H9 (cell line): ENCODE measurements at regions not wholly inside any gene's neighbourhood (a gene's known extent, or its start where the extent isn't known, plus 50 kb on each side); places are given as distances from the start of the nearest gene placed in this dataset.

ENCODE experiments used
- DNase-seq: peaks from one replicate; pipeline ENCODE4 v3.0.0-alpha.2; 2017
- H2AFZ ChIP-seq: one replicate; pipeline ENCODE4 v1.6.1; 2013; ENCODE audit warnings: mild to moderate bottlenecking, low read length, control low read depth, moderate library complexity
- H2AK5ac ChIP-seq: 2 replicates; pipeline ENCODE4 v1.6.1; 2013; ENCODE audit warnings: low read length, control low read depth, mixed read lengths; ENCODE audit not compliant: insufficient read length
- H2BK120ac ChIP-seq: one replicate; pipeline ENCODE4 v1.6.1; 2013; ENCODE audit warnings: low read depth, mild to moderate bottlenecking, low read length, control low read depth, inconsistent platforms; ENCODE audit not compliant: poor library complexity, severe bottlenecking
- H2BK12ac ChIP-seq: 2 replicates; pipeline ENCODE4 v1.6.1; 2013; ENCODE audit warnings: low read length, control low read depth, mixed read lengths, low read depth; ENCODE audit not compliant: insufficient read length
- H2BK15ac ChIP-seq: 2 replicates; pipeline ENCODE4 v1.6.1; 2013; ENCODE audit warnings: low read depth, low read length, control low read depth
- H2BK20ac ChIP-seq: one replicate; pipeline ENCODE4 v1.6.1; 2013; ENCODE audit warnings: low read depth, mild to moderate bottlenecking, low read length, control low read depth, inconsistent platforms; ENCODE audit not compliant: poor library complexity, severe bottlenecking
- H2BK5ac ChIP-seq: 2 replicates; pipeline ENCODE4 v1.6.1; 2013; ENCODE audit warnings: low read length, control low read depth, mixed read lengths; ENCODE audit not compliant: insufficient read length
- H3K14ac ChIP-seq: 2 replicates; pipeline ENCODE4 v1.6.1; 2013; ENCODE audit warnings: low read length, control low read depth; ENCODE audit not compliant: insufficient read depth
- H3K18ac ChIP-seq: 2 replicates; pipeline ENCODE4 v1.6.1; 2013; ENCODE audit warnings: low read depth, mild to moderate bottlenecking, mixed read lengths, low read length, control low read depth; ENCODE audit not compliant: insufficient read length
- H3K23ac ChIP-seq: 2 replicates; pipeline ENCODE4 v1.6.1; 2013; ENCODE audit warnings: low read length, control low read depth, mixed read lengths, low read depth; ENCODE audit not compliant: insufficient read length
- H3K23me2 ChIP-seq: 2 replicates; pipeline ENCODE4 v1.6.1; 2013; ENCODE audit warnings: low read depth, mild to moderate bottlenecking, mixed read lengths, low read length, control low read depth; ENCODE audit not compliant: insufficient read length, poor library complexity, severe bottlenecking
- H3K27ac ChIP-seq: 2 replicates; pipeline ENCODE4 v1.5.1; 2013; ENCODE audit warnings: low read length, control low read depth, mixed read lengths, low read depth; ENCODE audit not compliant: insufficient read length
- H3K27me3 ChIP-seq: 2 replicates; pipeline ENCODE4 v1.6.1; 2013; ENCODE audit warnings: low read length, control low read depth, inconsistent platforms; ENCODE audit not compliant: insufficient read depth
- H3K4ac ChIP-seq: 2 replicates; pipeline ENCODE4 v1.6.1; 2013; ENCODE audit warnings: low read depth, mild to moderate bottlenecking, control low read depth, inconsistent platforms, low read length, moderate library complexity
- H3K4me1 ChIP-seq: 2 replicates; pipeline ENCODE4 v1.6.1; 2013; ENCODE audit warnings: low read length, control low read depth, inconsistent platforms; ENCODE audit not compliant: insufficient read depth
- H3K4me2 ChIP-seq: 2 replicates; pipeline ENCODE4 v1.6.1; 2013; ENCODE audit warnings: low read length, control low read depth, mixed read lengths; ENCODE audit not compliant: insufficient read length, insufficient read depth
- H3K56ac ChIP-seq: 2 replicates; pipeline ENCODE4 v1.6.1; 2013; ENCODE audit warnings: low read depth, mild to moderate bottlenecking, mixed read lengths, low read length, control low read depth; ENCODE audit not compliant: insufficient read length
- H3K79me1 ChIP-seq: 2 replicates; pipeline ENCODE4 v1.6.1; 2013; ENCODE audit warnings: low read depth, mild to moderate bottlenecking, moderate library complexity, low read length, control low read depth, inconsistent platforms; ENCODE audit not compliant: insufficient read depth, poor library complexity, severe bottlenecking
- H3K79me2 ChIP-seq: 2 replicates; pipeline ENCODE4 v1.6.1; 2013; ENCODE audit warnings: low read length, control low read depth, inconsistent platforms; ENCODE audit not compliant: insufficient read depth
- H3K9ac ChIP-seq: 2 replicates; pipeline ENCODE4 v1.6.1; 2013; ENCODE audit warnings: low read length, control low read depth, mixed read lengths; ENCODE audit not compliant: insufficient read length; ENCODE audit errors: extremely low read depth
- H3K9me3 ChIP-seq: one replicate; pipeline ENCODE4 v1.6.1; 2013; ENCODE audit warnings: low read depth, low read length, inconsistent platforms; ENCODE audit not compliant: control insufficient read depth
- H3T11ph ChIP-seq: one replicate; pipeline ENCODE4 v1.6.1; 2013; ENCODE audit warnings: mild to moderate bottlenecking, low read length, control low read depth, inconsistent platforms
- H4K20me1 ChIP-seq: one replicate; pipeline ENCODE4 v1.6.1; 2013; ENCODE audit not compliant: control insufficient read depth, insufficient read length, insufficient read depth
- H4K5ac ChIP-seq: 2 replicates; pipeline ENCODE4 v1.6.1; 2013; ENCODE audit warnings: low read depth, mild to moderate bottlenecking, mixed read lengths, low read length, control low read depth; ENCODE audit not compliant: insufficient read length
- H4K8ac ChIP-seq: replicated peaks from 2 replicates; pipeline ENCODE4 v1.6.1; 2013; ENCODE audit warnings: low read length, control low read depth, mixed read lengths, low read depth; ENCODE audit not compliant: insufficient read length
- H4K91ac ChIP-seq: 2 replicates; pipeline ENCODE4 v1.6.1; 2013; ENCODE audit warnings: low read depth, mild to moderate bottlenecking, moderate library complexity, mixed read lengths, low read length, control low read depth; ENCODE audit not compliant: insufficient read length
- H3K27ac Mint-ChIP-seq, 3 experiments: 2 replicates in 2 of 3; 3 replicates in 1 of 3; pipeline ENCODE4 v1.8.0; 2020 to 2021; ENCODE audit warnings: mixed read lengths in 3 of 3, mild to moderate bottlenecking in 1 of 3, moderate library complexity in 1 of 3
- H3K27me3 Mint-ChIP-seq: 2 replicates; pipeline ENCODE4 v1.8.0; 2021; ENCODE audit warnings: low read depth, mild to moderate bottlenecking, moderate library complexity, mixed read lengths
- H3K36me3 Mint-ChIP-seq, 3 experiments: 2 replicates in 2 of 3; 3 replicates in 1 of 3; pipeline ENCODE4 v1.8.0; 2020 to 2021; ENCODE audit warnings: low read depth in 3 of 3, mixed read lengths in 3 of 3; ENCODE audit not compliant: insufficient read depth in 1 of 3
- H3K4me1 Mint-ChIP-seq, 2 experiments: 2 replicates each; pipeline ENCODE4 v1.8.0; 2020; ENCODE audit warnings: mixed read lengths in 2 of 2
- H3K4me3 Mint-ChIP-seq, 2 experiments: 2 replicates in 1 of 2; 3 replicates in 1 of 2; pipeline ENCODE4 v1.8.0; 2020 to 2021; ENCODE audit warnings: mild to moderate bottlenecking in 2 of 2, mixed read lengths in 2 of 2, moderate library complexity in 1 of 2
- H3K9me3 Mint-ChIP-seq, 2 experiments: 2 replicates in 1 of 2; 3 replicates in 1 of 2; pipeline ENCODE4 v1.8.0; 2020; ENCODE audit warnings: mild to moderate bottlenecking in 2 of 2, mixed read lengths in 2 of 2, moderate library complexity in 1 of 2
- WGBS: extraction: QIAGEN DNeasy Blood & Tissue Kit; methylation state at CpG from one replicate; pipeline ENCODE4 v1.1.7; 2013; ENCODE audit warnings: missing lambda C conversion rate, low lambda C conversion rate, mixed read lengths; ENCODE audit not compliant: insufficient read length; ENCODE audit errors: extremely low coverage; 5-methylcytosine and 5-hydroxymethylcytosine counted together
- TF ChIP-seq, protein P1 (sequence below): fragments of 200-600 bp; sonication (generic); conservative IDR thresholded peaks from 3 replicates; pipeline ENCODE4 v1.8.0; 2021; ENCODE audit warnings: antibody characterized with exemption, mild to moderate bottlenecking

DNA sequence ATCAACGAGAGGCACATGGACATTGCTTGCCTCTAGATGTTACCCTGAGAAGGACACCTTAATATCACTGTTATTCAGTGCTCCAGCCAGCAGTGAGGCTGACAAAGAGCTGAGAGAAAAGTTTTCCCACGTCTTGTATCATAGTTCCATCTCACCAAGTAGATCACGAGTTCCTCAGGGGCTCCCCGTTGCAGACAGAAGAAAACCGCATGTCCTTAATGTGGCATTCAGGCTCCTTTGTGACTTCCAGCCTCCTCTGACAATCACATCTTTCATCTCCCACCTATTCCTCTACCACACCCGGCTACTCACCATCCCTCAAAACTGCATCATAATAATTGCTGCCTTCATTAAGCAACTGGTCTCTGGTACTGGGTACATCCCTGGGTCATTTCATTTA, 75.3 kb downstream of the DMRTA2 start:
- Histone ChIP-seq H3K9ac (no peak overlapping the region), H3K27ac (no peak overlapping the region), H4K20me1 (no peaks in the 10 kb centered on the region), H3K4me2 (no peak overlapping the region), H3K27me3 (no peaks in the 10 kb centered on the region), H4K8ac (no peak overlapping the region), H3K9me3 (no peaks in the 10 kb centered on the region), H3K18ac (no peak overlapping the region), H3K79me2 (no peaks in the 10 kb centered on the region), H3K79me1 (no peaks in the 10 kb centered on the region), H2AK5ac (no peak overlapping the region), H3K4ac (no peak overlapping the region), H2BK5ac (no peak overlapping the region), H2AFZ (no peak overlapping the region), H2BK15ac (no peak overlapping the region), H2BK120ac (no peak overlapping the region), H2BK12ac (no peak overlapping the region), H4K5ac (no peak overlapping the region), H3K4me1 (no peaks in the 10 kb centered on the region), H3K14ac (no peak overlapping the region), H3K56ac (no peak overlapping the region), H3K23me2 (no peaks in the 10 kb centered on the region), H2BK20ac (no peak overlapping the region), H3T11ph (no peak overlapping the region), H4K91ac (no peak overlapping the region), H3K23ac (no peak overlapping the region)
- no CpG with 5 or more reads among the region's 6 CpGs for WGBS
- TF ChIP-seq, protein P1, sequence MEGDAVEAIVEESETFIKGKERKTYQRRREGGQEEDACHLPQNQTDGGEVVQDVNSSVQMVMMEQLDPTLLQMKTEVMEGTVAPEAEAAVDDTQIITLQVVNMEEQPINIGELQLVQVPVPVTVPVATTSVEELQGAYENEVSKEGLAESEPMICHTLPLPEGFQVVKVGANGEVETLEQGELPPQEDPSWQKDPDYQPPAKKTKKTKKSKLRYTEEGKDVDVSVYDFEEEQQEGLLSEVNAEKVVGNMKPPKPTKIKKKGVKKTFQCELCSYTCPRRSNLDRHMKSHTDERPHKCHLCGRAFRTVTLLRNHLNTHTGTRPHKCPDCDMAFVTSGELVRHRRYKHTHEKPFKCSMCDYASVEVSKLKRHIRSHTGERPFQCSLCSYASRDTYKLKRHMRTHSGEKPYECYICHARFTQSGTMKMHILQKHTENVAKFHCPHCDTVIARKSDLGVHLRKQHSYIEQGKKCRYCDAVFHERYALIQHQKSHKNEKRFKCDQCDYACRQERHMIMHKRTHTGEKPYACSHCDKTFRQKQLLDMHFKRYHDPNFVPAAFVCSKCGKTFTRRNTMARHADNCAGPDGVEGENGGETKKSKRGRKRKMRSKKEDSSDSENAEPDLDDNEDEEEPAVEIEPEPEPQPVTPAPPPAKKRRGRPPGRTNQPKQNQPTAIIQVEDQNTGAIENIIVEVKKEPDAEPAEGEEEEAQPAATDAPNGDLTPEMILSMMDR, result no peak
- no peak overlapping the region for H3K27ac Mint-ChIP-seq
- H3K36me3 Mint-ChIP-seq, result no peaks in the 10 kb centered on the region; a peak in 1 of 7 replicates
- no peak for DNase-seq
- H3K4me3 Mint-ChIP-seq, result no peak overlapping the region
- peaks cover 4 to 21% of the 10 kb centered on the region in 2 experiments; a peak in 4 of 5 replicates for H3K9me3 Mint-ChIP-seq
- H3K27me3 Mint-ChIP-seq, result peaks cover 23% of the 10 kb centered on the region
- H3K4me1 Mint-ChIP-seq, result peaks cover 11 to 12% of the 10 kb centered on the region in 2 experiments
